ENCODE measurements at regions not wholly inside any gene's neighbourhood (a gene's known extent, or its start where the extent isn't known, plus 50 kb on each side); places are given as distances from the start of the nearest gene placed in this dataset.

DNA sequence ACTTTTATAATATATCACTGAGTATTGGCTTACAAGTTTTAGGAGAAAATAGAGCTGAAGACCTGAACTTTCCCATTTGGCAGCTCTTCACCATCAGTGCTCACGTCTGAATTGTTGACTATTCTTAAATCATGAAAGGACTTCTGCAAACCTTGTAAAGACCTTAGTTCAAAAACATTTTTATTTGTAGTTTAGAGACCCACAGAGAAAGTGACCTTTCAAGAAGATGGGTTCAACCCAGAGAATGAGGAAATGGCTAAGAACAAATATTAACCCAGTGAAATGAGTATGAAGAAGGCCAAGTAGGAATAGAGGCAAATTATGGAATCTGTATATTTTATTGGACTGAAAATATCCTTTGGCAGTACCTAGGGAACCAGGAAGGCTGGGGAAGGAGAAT lies 1151.1 kb downstream of the GATA3 start:
- Histone ChIP-seq H3K79me2 (ENCODE audit: control insufficient read depth, insufficient read depth, low read length) (no peaks in the 10 kb centered on the region), H3K27ac (ENCODE audit: insufficient read depth, low read depth, low read length) (no peak overlapping the region), H3K4me1 (ENCODE audit: control insufficient read depth, extremely low read depth, insufficient read depth, low read length) (peaks cover 2% of the 10 kb centered on the region), H2AFZ (ENCODE audit: low read depth, low read length) (no peak overlapping the region), H3K9me3 (replicated peaks; ENCODE audit: control insufficient read depth, insufficient read depth, low read length) (no peaks in the 10 kb centered on the region), H3K9me1 (replicated peaks; ENCODE audit: control insufficient read depth, extremely low read depth, insufficient read depth, low read length) (no peaks in the 10 kb centered on the region), H3K4me3 (replicated peaks in 1 of 3; ENCODE audit: insufficient read depth in 1 of 3, low read depth in 1 of 3, low read length in 3 of 3) (no peak overlapping the region), H3K27me3 (ENCODE audit: control insufficient read depth in 2 of 2, insufficient read depth in 2 of 2, low read length in 2 of 2) (no peaks in the 10 kb centered on the region), H3K9ac (replicated peaks; ENCODE audit: extremely low read depth, insufficient read depth, low read length) (no peak overlapping the region), H4K20me1 (replicated peaks; ENCODE audit: control insufficient read depth, extremely low read depth, insufficient read depth, low read length) (no peaks in the 10 kb centered on the region), H3K4me2 (ENCODE audit: insufficient read depth, low read length) (no peak overlapping the region), H3K36me3 (ENCODE audit: control insufficient read depth in 2 of 2, extremely low read depth in 1 of 2, insufficient read depth in 2 of 2, low read length in 2 of 2) (no peaks in the 10 kb centered on the region)
- dilution Hi-C loops (cut with MboI; ENCODE audit: extremely low pct_ligation_motif_present, low sequenced_read_pairs) (no loop called here), intact Hi-C loops (cut with micrococcal nuclease) (loop anchor here (5.0 to 10.0 kb wide), 2 partner anchors 441 to 1678 kb away; no protein-coding TSS in a partner anchor)
- no peak for FAIRE-seq
- CTCF ChIA-PET: no interaction called here
- TF ChIP-seq POLR2AphosphoS5 (IDR thresholded peaks at IDR 0.05; ENCODE audit: insufficient read depth, low read depth, low read length) (no peak), JUN (IDR thresholded peaks at IDR 0.05; ENCODE audit: borderline replicate concordance, insufficient read depth, insufficient read length, low read depth) (no peak), GATA2 (IDR thresholded peaks at IDR 0.05; ENCODE audit: insufficient read depth, insufficient read length, low read depth, low read length) (no peak), EZH2 (IDR thresholded peaks at IDR 0.05; ENCODE audit: borderline replicate concordance, low read depth, low read length, severe bottlenecking) (no peak), MYC (IDR thresholded peaks at IDR 0.05; ENCODE audit: low read depth, low read length) (no peak), FOS (IDR thresholded peaks at IDR 0.05; ENCODE audit: borderline replicate concordance, insufficient read depth, low read length) (no peak)
- TF ChIP-seq, protein P1, sequence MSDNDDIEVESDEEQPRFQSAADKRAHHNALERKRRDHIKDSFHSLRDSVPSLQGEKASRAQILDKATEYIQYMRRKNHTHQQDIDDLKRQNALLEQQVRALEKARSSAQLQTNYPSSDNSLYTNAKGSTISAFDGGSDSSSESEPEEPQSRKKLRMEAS (IDR thresholded peaks at IDR 0.05; ENCODE audit: insufficient read depth, insufficient read length): no peak
- TF ChIP-seq, protein P2, sequence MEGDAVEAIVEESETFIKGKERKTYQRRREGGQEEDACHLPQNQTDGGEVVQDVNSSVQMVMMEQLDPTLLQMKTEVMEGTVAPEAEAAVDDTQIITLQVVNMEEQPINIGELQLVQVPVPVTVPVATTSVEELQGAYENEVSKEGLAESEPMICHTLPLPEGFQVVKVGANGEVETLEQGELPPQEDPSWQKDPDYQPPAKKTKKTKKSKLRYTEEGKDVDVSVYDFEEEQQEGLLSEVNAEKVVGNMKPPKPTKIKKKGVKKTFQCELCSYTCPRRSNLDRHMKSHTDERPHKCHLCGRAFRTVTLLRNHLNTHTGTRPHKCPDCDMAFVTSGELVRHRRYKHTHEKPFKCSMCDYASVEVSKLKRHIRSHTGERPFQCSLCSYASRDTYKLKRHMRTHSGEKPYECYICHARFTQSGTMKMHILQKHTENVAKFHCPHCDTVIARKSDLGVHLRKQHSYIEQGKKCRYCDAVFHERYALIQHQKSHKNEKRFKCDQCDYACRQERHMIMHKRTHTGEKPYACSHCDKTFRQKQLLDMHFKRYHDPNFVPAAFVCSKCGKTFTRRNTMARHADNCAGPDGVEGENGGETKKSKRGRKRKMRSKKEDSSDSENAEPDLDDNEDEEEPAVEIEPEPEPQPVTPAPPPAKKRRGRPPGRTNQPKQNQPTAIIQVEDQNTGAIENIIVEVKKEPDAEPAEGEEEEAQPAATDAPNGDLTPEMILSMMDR (IDR thresholded peaks at IDR 0.05; ENCODE audit: extremely low read depth in 1 of 2, insufficient read depth in 1 of 2, low read depth in 1 of 2, low read length in 2 of 2): no peak
- DNase-seq (ENCODE audit: low read depth, low spot score): no peak
- POLR2A ChIA-PET: no interaction called here
- BruUV-seq (replicated peaks): no TSS peak

All from endothelial cell of umbilical vein (primary cell).